Heart right ventricle (tissue), 16 donors: ENCODE measurements at regions not wholly inside any gene's neighbourhood (a gene's known extent, or its start where the extent isn't known, plus 50 kb on each side); places are given as distances from the start of the nearest gene placed in this dataset.
"Not testable (repeated sequence)": the region's sequence is repeated elsewhere in the genome, so short reads cannot be mapped to it uniquely, and the experiment has no call there.

Experiments
- ATAC-seq, 8 donors: fragments of 200-7000 bp; cut with Tn5 transposase; one replicate each; pipeline ENCODE4 v1.9.1; 2020; ENCODE audit warnings: mild to moderate bottlenecking in 8 of 8, moderate library complexity in 8 of 8, moderate number of reproducible peaks in 1 of 8
- DNase-seq, 2 donors: peaks; one replicate each; pipeline ENCODE4 v3.0.0-alpha.2; 2020
- H3K27ac ChIP-seq, 10 donors: fragments of 200-600 bp; sonication (generic) in 2 of 10; one replicate each; pipeline versions ENCODE4 v1.5.0 to v1.8.0; 2020 to 2022; ENCODE audit warnings: mild to moderate bottlenecking in 3 of 10
- H3K27me3 ChIP-seq, 7 donors: fragments of 200-600 bp; one replicate each; pipeline ENCODE4 v1.8.0; 2021 to 2022; ENCODE audit warnings: mild to moderate bottlenecking in 2 of 7
- H3K36me3 ChIP-seq, 9 donors: fragments of 200-600 bp; sonication (generic) in 1 of 9; one replicate each; pipeline versions ENCODE4 v1.5.0 to v1.8.0; 2020 to 2022; ENCODE audit warnings: mild to moderate bottlenecking in 2 of 9
- H3K4me1 ChIP-seq, 9 donors: fragments of 200-600 bp; sonication (generic) in 1 of 9; one replicate each; pipeline versions ENCODE4 v1.5.0 to v1.8.0; 2020 to 2022; ENCODE audit warnings: mild to moderate bottlenecking in 4 of 9
- H3K4me3 ChIP-seq, 10 donors: fragments of 200-600 bp; sonication (generic) in 2 of 10; one replicate each; pipeline versions ENCODE4 v1.5.0 to v1.8.0; 2020 to 2022; ENCODE audit warnings: mild to moderate bottlenecking in 7 of 10, moderate library complexity in 2 of 10
- H3K9me3 ChIP-seq, 11 donors: fragments of 200-600 bp in 10 of 11; sonication (generic) in 2 of 11; one replicate each; pipeline versions ENCODE4 v1.5.0 to v1.8.0; 2013 to 2022; ENCODE audit warnings: mild to moderate bottlenecking in 2 of 11, control low read depth in 1 of 11, moderate library complexity in 1 of 11
- WGBS, 2 donors: extraction: QIAGEN DNeasy Blood & Tissue Kit; methylation state at CpG; one replicate each; pipeline ENCODE4 v1.1.7; 2013; ENCODE audit warnings: inconsistent platforms in 1 of 2; 5-methylcytosine and 5-hydroxymethylcytosine counted together
- intact Hi-C, 10 donors: fragments of 100-400 bp; cut with DNase I; formaldehyde crosslinking; loops; one replicate each; pipeline versions ENCODE4 v1.11.1 to v1.14.2; 2022
- TF ChIP-seq, protein P1 (sequence below), 9 donors: fragments of 200-600 bp; sonication (generic) in 2 of 9; IDR thresholded peaks; one replicate each; pipeline versions ENCODE4 v1.5.0 to v1.8.0; 2021 to 2022; ENCODE audit warnings: antibody characterized with exemption in 9 of 9, mild to moderate bottlenecking in 5 of 9, moderate library complexity in 1 of 9
- donor health status: Arrhythmogenic right ventricular cardiomyopathy.
- donor health status: ischemic (EF 13 %, LVEDD 7.1; RV severe dilation, severe dysfunction).
- donor health status: healthy with polysubstance abuse.
- donor health status: DM: no; HTN: yes; CAD: no.
- donor health status: DM: no; HTN: no; CAD: no.
- donor health status: ischemic (EF 25% LVEDD 6.9; RV normal size, moderate dysfunction).
- donor health status: ischemic (EF 25% LVEDD 5.7; RV mildly dilated, moderate dysfunction).
- donor health status: healthy.
- donor health status: DM: yes; HTN: yes; CAD: no.
- donor health status: Ischemic cardiomyopathy.
- donor health status: ischemic (EF 35%, LVEDD 5.7; RV mildly dilated, moderate dysfunction).
- donor health status: nonischemic (EF 11% LVEDD 7.7; RV severe dilation, severe dysfunction).
- donor health status: DM: yes; HTN: yes; CAD: no.
- donor health status: PGD.
- donor health status: ischemic (EF 29% LVEDD 5.4; RV normal size, mild dysfunction).
- donor health status: nonischemic (EF 23%, LVEDD 6.1; RV moderate dilation, normal function).

GRCh38 chr12:5272018-5272785 lies 159.7 kb upstream of the NTF3 start:
- peaks cover 0 to 2% (median 0%) of the 10 kb centered on the region in 7 donors for H3K27me3 ChIP-seq
- WGBS, 2 donors, result 89 to 92% methylated on average over 6 of the region's 6 CpGs
- no peaks in the 10 kb centered on the region for H3K9me3 ChIP-seq
- ATAC-seq (no peak), DNase-seq (no peak)
- H3K36me3 ChIP-seq, result no peaks in the 10 kb centered on the region
- intact Hi-C loops, result no loop called here
- H3K27ac ChIP-seq, result no peak overlapping the region
- no peaks in the 10 kb centered on the region for H3K4me1 ChIP-seq
- no peak overlapping the region for H3K4me3 ChIP-seq
- TF ChIP-seq, protein P1, sequence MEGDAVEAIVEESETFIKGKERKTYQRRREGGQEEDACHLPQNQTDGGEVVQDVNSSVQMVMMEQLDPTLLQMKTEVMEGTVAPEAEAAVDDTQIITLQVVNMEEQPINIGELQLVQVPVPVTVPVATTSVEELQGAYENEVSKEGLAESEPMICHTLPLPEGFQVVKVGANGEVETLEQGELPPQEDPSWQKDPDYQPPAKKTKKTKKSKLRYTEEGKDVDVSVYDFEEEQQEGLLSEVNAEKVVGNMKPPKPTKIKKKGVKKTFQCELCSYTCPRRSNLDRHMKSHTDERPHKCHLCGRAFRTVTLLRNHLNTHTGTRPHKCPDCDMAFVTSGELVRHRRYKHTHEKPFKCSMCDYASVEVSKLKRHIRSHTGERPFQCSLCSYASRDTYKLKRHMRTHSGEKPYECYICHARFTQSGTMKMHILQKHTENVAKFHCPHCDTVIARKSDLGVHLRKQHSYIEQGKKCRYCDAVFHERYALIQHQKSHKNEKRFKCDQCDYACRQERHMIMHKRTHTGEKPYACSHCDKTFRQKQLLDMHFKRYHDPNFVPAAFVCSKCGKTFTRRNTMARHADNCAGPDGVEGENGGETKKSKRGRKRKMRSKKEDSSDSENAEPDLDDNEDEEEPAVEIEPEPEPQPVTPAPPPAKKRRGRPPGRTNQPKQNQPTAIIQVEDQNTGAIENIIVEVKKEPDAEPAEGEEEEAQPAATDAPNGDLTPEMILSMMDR (IDR thresholded peaks at IDR 0.05), result no peak

GRCh38 chr12:5273709-5274108 lies 158.2 kb upstream of the NTF3 start:
- no peak for DNase-seq
- H3K27ac ChIP-seq, result no peak overlapping the region
- no peaks in the 10 kb centered on the region for H3K4me1 ChIP-seq
- TF ChIP-seq, protein P1 (IDR thresholded peaks at IDR 0.05), result no peak
- intact Hi-C loops, result no loop called here
- ATAC-seq, result no peak
- no peaks in the 10 kb centered on the region for H3K36me3 ChIP-seq
- H3K27me3 ChIP-seq, result peaks cover 0 to 5% (median 0%) of the 10 kb centered on the region in 7 donors
- WGBS, 2 donors, result 73 to 75% methylated on average over 8 of the region's 8 CpGs
- no peak overlapping the region for H3K4me3 ChIP-seq
- no peaks in the 10 kb centered on the region for H3K9me3 ChIP-seq

GRCh38 chr12:5276327-5276880 lies 155.5 kb upstream of the NTF3 start:
- Histone ChIP-seq H3K9me3 (no peaks in the 10 kb centered on the region), H3K36me3 (no peaks in the 10 kb centered on the region), H3K4me1 (no peaks in the 10 kb centered on the region), H3K4me3 (no peak overlapping the region), H3K27me3 (peaks cover 0 to 8% (median 0%) of the 10 kb centered on the region in 7 donors), H3K27ac (no peak overlapping the region)
- DNase-seq (no peak), ATAC-seq (no peak)
- WGBS, 2 donors, result 86 to 88% methylated on average over 4 of the region's 4 CpGs
- TF ChIP-seq, protein P1 (IDR thresholded peaks at IDR 0.05), result no peak
- intact Hi-C loops, result no loop called here

- 94 to 95% methylated on average over 5 of the region's 5 CpGs for WGBS, 2 donors
- intact Hi-C loops, result no loop called here
- TF ChIP-seq, protein P1 (IDR thresholded peaks at IDR 0.05), result no peak
- Histone ChIP-seq H3K27ac (no peak overlapping the region), H3K9me3 (no peaks in the 10 kb centered on the region), H3K4me3 (no peak overlapping the region), H3K4me1 (no peaks in the 10 kb centered on the region), H3K27me3 (peaks cover 0 to 11% (median 0%) of the 10 kb centered on the region in 7 donors), H3K36me3 (no peaks in the 10 kb centered on the region)
- ATAC-seq (no peak), DNase-seq (no peak)
Measured at GRCh38 chr12:5280086-5280485, 151.8 kb upstream of the NTF3 start.

- ATAC-seq, H3K9me3 ChIP-seq, H3K4me3 ChIP-seq, H3K27ac ChIP-seq, DNase-seq, H3K36me3 ChIP-seq, intact Hi-C loops, H3K4me1 ChIP-seq: not testable (repeated sequence)
- WGBS, 2 donors, result 73 to 83% methylated on average over 13 to 20 of the region's 21 CpGs
- peaks cover 0 to 18% (median 6%) of the 10 kb centered on the region in 7 donors for H3K27me3 ChIP-seq
Measured at GRCh38 chr12:5290368-5290767, 141.5 kb upstream of the NTF3 start.
